ENCODE measurements at regions not wholly inside any gene's neighbourhood (a gene's known extent, or its start where the extent isn't known, plus 50 kb on each side); places are given as distances from the start of the nearest gene placed in this dataset.

DNA sequence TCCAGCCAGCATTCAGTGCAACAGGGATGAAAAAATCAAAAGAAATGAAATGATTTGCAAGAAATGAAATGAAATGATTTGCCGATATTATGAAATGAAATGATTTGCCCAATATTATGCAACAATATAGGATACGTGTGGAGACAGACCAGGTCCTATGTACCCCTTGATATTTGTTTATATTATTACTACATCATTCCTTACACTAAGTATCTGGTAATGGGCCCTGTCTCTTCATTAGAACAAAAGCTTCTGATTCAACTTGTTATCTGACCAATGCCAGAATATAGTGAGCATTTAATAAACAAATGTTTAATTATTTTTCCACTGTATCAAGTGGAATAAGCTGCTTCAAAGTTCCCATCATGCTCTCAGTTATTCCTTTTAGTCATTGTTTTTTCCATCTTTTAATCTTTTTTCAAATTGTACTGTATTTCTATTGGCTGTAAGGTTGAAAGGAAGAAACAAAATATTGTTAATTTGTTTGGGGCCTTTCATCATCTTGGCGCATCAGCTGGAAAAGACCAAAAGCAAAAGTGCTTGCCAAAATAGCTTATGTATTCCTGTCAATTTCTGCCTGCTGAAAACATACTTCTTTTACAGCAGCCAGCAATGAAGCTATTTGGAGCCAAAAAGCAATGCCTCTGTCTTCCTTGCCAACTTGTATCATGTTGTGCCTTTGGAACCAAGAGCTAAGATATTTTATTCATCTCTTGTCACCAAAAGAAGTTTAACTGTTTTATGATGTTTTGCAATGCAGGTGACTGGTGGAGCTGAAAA, 2314.9 kb downstream of the LRRC4C start:
- DNase-seq (ENCODE audit: low read depth), result no peak

GRCh38 chr11:39139581-39139980, 2319.9 kb downstream of the LRRC4C start:
- no peak for DNase-seq (ENCODE audit: low read depth)

DNA sequence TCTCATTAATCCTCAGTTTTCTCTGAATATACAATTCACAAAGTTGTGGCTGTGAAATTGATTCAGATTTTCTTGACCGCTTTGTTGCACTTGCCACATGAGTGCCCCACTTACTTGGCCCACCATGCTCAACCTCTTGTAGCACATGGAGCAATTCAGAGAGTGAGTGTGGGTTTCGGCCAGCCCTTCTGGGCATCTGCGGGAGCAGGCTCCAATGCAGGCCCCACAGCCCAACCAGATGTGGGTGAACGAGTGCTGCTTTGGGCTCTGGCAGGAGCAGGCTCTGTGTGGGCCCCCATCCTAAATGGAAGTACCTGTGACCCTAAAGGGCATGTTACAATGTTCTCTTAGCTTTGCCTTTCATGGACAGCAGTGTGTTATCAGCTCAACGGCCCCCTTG, 2338.6 kb downstream of the LRRC4C start:
- no peak for DNase-seq (ENCODE audit: low read depth)

GRCh38 chr11:39113606-39114005, 2345.8 kb downstream of the LRRC4C start:
- no peak for DNase-seq (ENCODE audit: low read depth)

- no peak for DNase-seq (ENCODE audit: low read depth)
Measured at GRCh38 chr11:39102236-39102635, 2357.2 kb downstream of the LRRC4C start.

GRCh38 chr11:39078465-39078864, 2381.0 kb downstream of the LRRC4C start:
- no peak for DNase-seq (ENCODE audit: low read depth)

- no peak for DNase-seq (ENCODE audit: low read depth)
Measured at GRCh38 chr11:39037611-39038010, 2421.8 kb downstream of the LRRC4C start.

GRCh38 chr11:39036021-39036420, 2423.4 kb downstream of the LRRC4C start:
- no peak for DNase-seq (ENCODE audit: low read depth)

DNA sequence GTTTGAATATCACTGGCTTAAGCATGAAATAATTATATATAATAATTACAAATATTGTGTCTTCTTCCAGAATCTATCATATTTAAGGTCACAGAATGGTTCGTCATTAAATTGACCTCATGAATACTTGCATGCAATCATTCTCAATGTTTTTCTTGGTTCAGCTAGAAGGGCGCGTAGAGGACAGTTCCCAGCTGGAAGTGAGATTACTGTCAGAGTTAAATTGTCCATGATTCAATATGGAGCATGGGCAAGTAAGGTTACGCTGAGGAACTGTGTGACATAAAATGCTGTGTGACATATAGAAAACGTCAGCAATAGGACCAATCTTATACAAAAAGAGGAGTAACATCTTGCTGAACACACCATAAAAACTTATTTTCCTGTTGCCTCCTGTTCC, 2423.5 kb upstream of the RAG2 start:
- DNase-seq (ENCODE audit: low read depth), result no peak

GRCh38 chr11:39011797-39012196, 2413.8 kb upstream of the RAG2 start:
- DNase-seq (ENCODE audit: low read depth), result no peak

- DNase-seq (ENCODE audit: low read depth), result no peak
Measured at GRCh38 chr11:38990841-38991240, 2392.8 kb upstream of the RAG2 start.

DNA sequence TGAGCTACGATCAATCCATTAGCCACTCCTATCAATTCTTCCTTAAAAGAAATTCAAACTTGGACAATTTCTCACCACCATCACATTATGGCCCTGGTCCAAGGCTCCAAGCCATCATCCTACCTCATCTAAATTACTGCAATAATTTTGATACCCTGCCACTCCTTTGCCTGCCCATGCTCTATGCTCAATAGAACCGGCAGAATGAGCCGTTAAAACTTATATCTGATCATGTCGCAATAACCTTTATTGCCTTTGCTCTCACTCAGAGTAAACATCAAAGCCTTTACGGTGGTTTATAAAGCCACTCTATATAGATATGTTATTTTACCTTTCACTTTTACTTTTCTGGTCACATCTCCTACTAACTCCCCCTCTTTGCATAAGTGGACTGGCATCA, 2392.1 kb upstream of the RAG2 start:
- DNase-seq (ENCODE audit: low read depth), result no peak

- no peak for DNase-seq (ENCODE audit: low read depth)
Measured at GRCh38 chr11:38988908-38989307, 2390.9 kb upstream of the RAG2 start.

GRCh38 chr11:38972220-38972619, 2374.2 kb upstream of the RAG2 start:
- no peak for DNase-seq (ENCODE audit: low read depth)

GRCh38 chr11:38971141-38971540, 2373.1 kb upstream of the RAG2 start:
- DNase-seq (ENCODE audit: low read depth), result no peak

DNA sequence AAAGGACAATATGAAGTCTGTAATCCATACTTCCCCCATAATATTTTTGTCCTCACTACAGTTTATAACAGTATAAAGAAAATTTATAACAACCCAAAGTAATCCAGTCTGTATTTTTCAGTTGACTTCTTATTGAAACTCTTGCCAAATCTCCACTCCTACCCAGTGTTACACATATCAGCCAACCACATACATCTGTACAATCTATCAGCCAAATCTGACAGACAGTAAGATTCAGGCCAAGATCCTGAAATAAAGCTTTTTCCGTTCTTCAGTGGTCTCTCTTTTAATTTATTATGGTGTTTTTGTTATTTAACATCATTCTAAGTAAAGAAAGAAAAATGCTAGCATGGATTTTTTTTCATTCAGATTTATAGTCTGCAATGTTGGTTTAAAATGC, 2370.9 kb upstream of the RAG2 start:
- DNase-seq (ENCODE audit: low read depth), result no peak

DNA sequence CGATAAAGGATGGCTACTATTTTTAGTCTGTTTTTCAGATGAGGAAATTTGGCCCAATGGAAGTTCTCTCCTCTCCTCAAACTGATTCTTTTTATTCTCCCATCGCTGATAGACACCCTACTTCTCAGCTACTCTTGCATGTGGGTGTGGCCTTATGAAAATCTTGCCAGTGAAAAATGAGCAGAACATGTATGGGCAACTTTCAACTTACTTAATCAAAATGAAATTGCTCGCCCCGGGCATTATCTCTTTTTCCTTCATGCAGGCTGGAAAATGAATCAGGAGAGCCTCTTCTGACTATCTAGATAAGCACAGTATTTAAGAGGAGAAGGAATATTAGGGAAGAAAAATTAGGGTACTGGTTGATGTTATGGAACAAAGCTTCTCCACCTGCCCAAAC, 2354.7 kb upstream of the RAG2 start:
- DNase-seq (ENCODE audit: low read depth), result no peak

- peak; percentile 41 for DNase-seq (ENCODE audit: low read depth)
Measured at GRCh38 chr11:38950867-38951266, 2352.8 kb upstream of the RAG2 start.

DNA sequence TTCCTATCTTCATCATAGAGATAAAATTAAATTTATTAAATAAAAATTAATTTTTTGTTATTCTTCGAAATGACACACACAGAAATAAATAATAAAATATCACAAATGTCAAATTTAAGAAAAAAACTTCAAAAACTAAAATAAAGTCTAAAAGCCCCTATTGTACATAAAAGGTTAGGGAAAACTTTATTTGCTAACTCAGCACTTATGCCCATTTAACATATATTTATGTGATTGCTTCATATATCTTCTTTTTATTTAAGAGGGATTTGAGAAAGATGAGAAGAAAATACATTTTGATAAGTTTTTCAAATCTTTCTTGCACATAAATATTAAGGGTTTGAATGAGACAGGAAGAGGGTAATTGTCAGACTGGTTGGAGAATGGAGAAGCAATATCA, 2350.4 kb upstream of the RAG2 start:
- DNase-seq (ENCODE audit: low read depth), result no peak

GRCh38 chr11:38937709-38938108, 2339.7 kb upstream of the RAG2 start:
- DNase-seq (ENCODE audit: low read depth), result no peak

GRCh38 chr11:38935941-38936340, 2337.9 kb upstream of the RAG2 start:
- DNase-seq (ENCODE audit: low read depth), result no peak

GRCh38 chr11:38927993-38928392, 2330.0 kb upstream of the RAG2 start:
- DNase-seq (ENCODE audit: low read depth), result no peak

GRCh38 chr11:38924644-38925043, 2326.6 kb upstream of the RAG2 start:
- DNase-seq (ENCODE audit: low read depth), result no peak

- no peak for DNase-seq (ENCODE audit: low read depth)
Measured at GRCh38 chr11:38900211-38900610, 2302.2 kb upstream of the RAG2 start.
